ENCODE measurements at regions not wholly inside any gene's neighbourhood (a gene's known extent, or its start where the extent isn't known, plus 50 kb on each side); places are given as distances from the start of the nearest gene placed in this dataset.

GRCh38 chr1:239920214-239920613, 171.5 kb upstream of the FMN2 start:
- Mint-ChIP-seq H3K4me1 (peaks cover 13% of the 10 kb centered on the region), H3K27ac (no peak overlapping the region), H3K36me3 (peaks cover 7% of the 10 kb centered on the region), H3K27me3 (ENCODE audit: low read depth) (no peaks in the 10 kb centered on the region), H3K4me3 (no peak overlapping the region), H3K9me3 (peaks cover 16% of the 10 kb centered on the region)
- no peak for TF ChIP-seq PRDM15 (CRISPR knock-in tag; IDR thresholded peaks at IDR 0.05)
- TF ChIP-seq NFATC4 (CRISPR knock-in tag; IDR thresholded peaks at IDR 0.05), result no peak
- no peak for TF ChIP-seq HMGA2 (CRISPR knock-in tag; IDR thresholded peaks at IDR 0.05)
- TF ChIP-seq, protein P1, sequence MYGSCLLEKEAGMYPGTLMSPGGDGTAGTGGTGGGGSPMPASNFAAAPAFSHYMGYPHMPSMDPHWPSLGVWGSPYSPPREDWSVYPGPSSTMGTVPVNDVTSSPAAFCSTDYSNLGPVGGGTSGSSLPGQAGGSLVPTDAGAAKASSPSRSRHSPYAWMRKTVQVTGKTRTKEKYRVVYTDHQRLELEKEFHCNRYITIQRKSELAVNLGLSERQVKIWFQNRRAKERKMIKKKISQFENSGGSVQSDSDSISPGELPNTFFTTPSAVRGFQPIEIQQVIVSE (CRISPR knock-in tag; IDR thresholded peaks at IDR 0.05; ENCODE audit: borderline replicate concordance), result no peak
- no peak for TF ChIP-seq ZNF532 (CRISPR knock-in tag; IDR thresholded peaks at IDR 0.05; ENCODE audit: borderline replicate concordance)
- no peak for TF ChIP-seq SMAD3 (CRISPR knock-in tag; IDR thresholded peaks at IDR 0.05; ENCODE audit: borderline replicate concordance)
- TF ChIP-seq, protein P2, sequence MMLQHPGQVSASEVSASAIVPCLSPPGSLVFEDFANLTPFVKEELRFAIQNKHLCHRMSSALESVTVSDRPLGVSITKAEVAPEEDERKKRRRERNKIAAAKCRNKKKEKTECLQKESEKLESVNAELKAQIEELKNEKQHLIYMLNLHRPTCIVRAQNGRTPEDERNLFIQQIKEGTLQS (CRISPR knock-in tag; conservative IDR thresholded peaks at IDR 0.05), result no peak
- no peak for TF ChIP-seq SOX15 (CRISPR knock-in tag; IDR thresholded peaks at IDR 0.05)
- TF ChIP-seq FOXJ3 (CRISPR knock-in tag; IDR thresholded peaks at IDR 0.05; ENCODE audit: borderline replicate concordance), result no peak
- TF ChIP-seq, protein P3, sequence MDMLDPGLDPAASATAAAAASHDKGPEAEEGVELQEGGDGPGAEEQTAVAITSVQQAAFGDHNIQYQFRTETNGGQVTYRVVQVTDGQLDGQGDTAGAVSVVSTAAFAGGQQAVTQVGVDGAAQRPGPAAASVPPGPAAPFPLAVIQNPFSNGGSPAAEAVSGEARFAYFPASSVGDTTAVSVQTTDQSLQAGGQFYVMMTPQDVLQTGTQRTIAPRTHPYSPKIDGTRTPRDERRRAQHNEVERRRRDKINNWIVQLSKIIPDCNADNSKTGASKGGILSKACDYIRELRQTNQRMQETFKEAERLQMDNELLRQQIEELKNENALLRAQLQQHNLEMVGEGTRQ (CRISPR knock-in tag; IDR thresholded peaks at IDR 0.05), result no peak
- TF ChIP-seq JUN (CRISPR knock-in tag; IDR thresholded peaks at IDR 0.05), result no peak
- TF ChIP-seq CREB1 (CRISPR knock-in tag; IDR thresholded peaks at IDR 0.05), result no peak
- TF ChIP-seq, protein P4, sequence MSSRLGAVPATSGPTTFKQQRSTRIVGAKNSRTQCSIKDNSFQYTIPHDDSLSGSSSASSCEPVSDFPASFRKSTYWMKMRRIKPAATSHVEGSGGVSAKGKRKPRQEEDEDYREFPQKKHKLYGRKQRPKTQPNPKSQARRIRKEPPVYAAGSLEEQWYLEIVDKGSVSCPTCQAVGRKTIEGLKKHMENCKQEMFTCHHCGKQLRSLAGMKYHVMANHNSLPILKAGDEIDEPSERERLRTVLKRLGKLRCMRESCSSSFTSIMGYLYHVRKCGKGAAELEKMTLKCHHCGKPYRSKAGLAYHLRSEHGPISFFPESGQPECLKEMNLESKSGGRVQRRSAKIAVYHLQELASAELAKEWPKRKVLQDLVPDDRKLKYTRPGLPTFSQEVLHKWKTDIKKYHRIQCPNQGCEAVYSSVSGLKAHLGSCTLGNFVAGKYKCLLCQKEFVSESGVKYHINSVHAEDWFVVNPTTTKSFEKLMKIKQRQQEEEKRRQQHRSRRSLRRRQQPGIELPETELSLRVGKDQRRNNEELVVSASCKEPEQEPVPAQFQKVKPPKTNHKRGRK (CRISPR knock-in tag; IDR thresholded peaks at IDR 0.05; ENCODE audit: borderline replicate concordance), result no peak
- no peak for TF ChIP-seq ZNF396 (CRISPR knock-in tag; IDR thresholded peaks at IDR 0.05; ENCODE audit: borderline replicate concordance)
- no peak for TF ChIP-seq ZNF232 (CRISPR knock-in tag; IDR thresholded peaks at IDR 0.05)
- TF ChIP-seq ZNF317 (CRISPR knock-in tag; IDR thresholded peaks at IDR 0.05; ENCODE audit: borderline replicate concordance, low read depth), result no peak
- no peak for TF ChIP-seq NR3C1 (CRISPR knock-in tag; conservative IDR thresholded peaks at IDR 0.05; ENCODE audit: low read depth)
- no peak for TF ChIP-seq FOXP1 (CRISPR knock-in tag; IDR thresholded peaks at IDR 0.05; ENCODE audit: borderline replicate concordance)
- ATAC-seq, result no peak
- ChIA-PET POLR2A (no interaction called here), CTCF (no interaction called here)
- DNase-seq (ENCODE audit: low spot score), result no peak

Measured in WTC11 (cell line).